PC-3 (cell line): ENCODE measurements at regions not wholly inside any gene's neighbourhood (a gene's known extent, or its start where the extent isn't known, plus 50 kb on each side); places are given as distances from the start of the nearest gene placed in this dataset.

ENCODE experiments used
- ATAC-seq: fragments of 200-7000 bp; cut with Tn5 transposase; 2 replicates; pipeline ENCODE4 v1.9.1; 2020; ENCODE audit warnings: mild to moderate bottlenecking, moderate library complexity
- BruUV-seq: library from RNA; stranded (reverse); fragments of 400-500 nt; replicated peaks from 2 replicates; lab custom pipeline; 2021; lab: Mats Ljungman, UMichigan
- CTCF ChIA-PET: fragments of 300-600 bp; sonication (Branson Sonifier 250); formaldehyde crosslinking; loops from one replicate; lab custom pipeline; 2022; ENCODE audit warnings: antibody characterized with exemption; lab: Charles Lee
- POLR2A ChIA-PET: fragments of 300-600 bp; sonication (Branson Sonifier 250); formaldehyde crosslinking; loops from one replicate; lab custom pipeline; 2022; ENCODE audit warnings: antibody characterized with exemption; ENCODE audit not compliant: unreplicated experiment; lab: Charles Lee
- DNase-seq: peaks from one replicate; pipeline ENCODE4 v3.0.0-alpha.2; 2015
- H2AFZ ChIP-seq: fragments of 300-600 bp; sonication (generic); 2 replicates; pipeline ENCODE4 v1.6.0; 2016; ENCODE audit warnings: antibody characterized with exemption, low read length
- H3F3A ChIP-seq: fragments of 300-600 bp; sonication (generic); one replicate; pipeline ENCODE4 v1.6.0; 2017; ENCODE audit warnings: antibody characterized with exemption, low read length, control low read depth, mild to moderate bottlenecking; ENCODE audit not compliant: unreplicated experiment
- H3K27ac ChIP-seq: fragments of 300-600 bp; sonication (generic); 2 replicates; pipeline ENCODE4 v1.5.1; 2016; ENCODE audit warnings: mild to moderate bottlenecking, low read length
- H3K27me3 ChIP-seq: fragments of 300-600 bp; sonication (generic); 2 replicates; pipeline ENCODE4 v1.6.1; 2016; ENCODE audit warnings: low read length, mixed read lengths
- H3K36me3 ChIP-seq: fragments of 300-600 bp; sonication (generic); 2 replicates; pipeline ENCODE4 v1.6.1; 2016; ENCODE audit warnings: low read depth, mixed run types, low read length, mixed read lengths
- H3K4me1 ChIP-seq: fragments of 300-600 bp; sonication (generic); 2 replicates; pipeline ENCODE4 v1.5.1; 2016; ENCODE audit warnings: low read length; ENCODE audit not compliant: insufficient read depth
- H3K4me2 ChIP-seq: fragments of 300-600 bp; sonication (generic); 2 replicates; pipeline ENCODE4 v1.6.0; 2016; ENCODE audit warnings: low read length
- H3K4me3 ChIP-seq: fragments of 300-600 bp; sonication (generic); 2 replicates; pipeline ENCODE4 v1.5.1; 2016; ENCODE audit warnings: mild to moderate bottlenecking, low read length, mixed read lengths
- H3K79me2 ChIP-seq: fragments of 300-600 bp; sonication (generic); 2 replicates; pipeline ENCODE4 v1.6.1; 2017; ENCODE audit warnings: low read length, mixed read lengths
- H3K9ac ChIP-seq: fragments of 300-600 bp; sonication (generic); 2 replicates; pipeline ENCODE4 v1.6.0; 2016; ENCODE audit warnings: mild to moderate bottlenecking, low read length
- H3K9me2 ChIP-seq: fragments of 300-600 bp; sonication (generic); replicated peaks from 2 replicates; pipeline ENCODE4 v1.6.1; 2016; ENCODE audit warnings: mixed run types, low read length, mixed read lengths
- H3K9me3 ChIP-seq: fragments of 300-600 bp; sonication (generic); 2 replicates; pipeline ENCODE4 v1.6.1; 2016; ENCODE audit warnings: low read length, mixed read lengths
- H4K20me1 ChIP-seq: fragments of 300-600 bp; sonication (generic); 2 replicates; pipeline ENCODE4 v1.6.1; 2016; ENCODE audit warnings: low read length, mixed read lengths
- CTCF ChIP-seq: fragments of 300-600 bp; sonication (generic); conservative IDR thresholded peaks from 2 replicates; pipeline ENCODE4 v1.5.1; 2017; ENCODE audit warnings: antibody characterized with exemption, low read depth, mild to moderate bottlenecking, low read length
- EZH2 ChIP-seq: fragments of 300-600 bp; sonication (generic); IDR thresholded peaks from one replicate; pipeline ENCODE4 v1.6.1; 2017; ENCODE audit warnings: antibody characterized with exemption, mild to moderate bottlenecking, low read length; ENCODE audit not compliant: unreplicated experiment
- EZH2phosphoT487 ChIP-seq: fragments of 300-600 bp; sonication (generic); IDR thresholded peaks from 2 replicates; pipeline ENCODE4 v1.6.1; 2018; ENCODE audit warnings: mild to moderate bottlenecking, antibody characterized with exemption, low read length, borderline replicate concordance
- intact Hi-C: fragments of 100-400 bp; cut with micrococcal nuclease; formaldehyde crosslinking; loops from 2 replicates; pipeline ENCODE4 v1.9.0; 2023

GRCh38 chr4:175351473-175351872 is 433.3 kb downstream of the ADAM29 start:
- Histone ChIP-seq H3K36me3 (no peaks in the 10 kb centered on the region), H3K79me2 (no peaks in the 10 kb centered on the region), H3K27ac (no peak overlapping the region), H4K20me1 (no peaks in the 10 kb centered on the region), H3K9ac (no peak overlapping the region), H3K27me3 (no peaks in the 10 kb centered on the region), H3K4me2 (no peak overlapping the region), H2AFZ (no peak overlapping the region), H3K4me3 (no peak overlapping the region), H3K4me1 (peaks cover 5% of the 10 kb centered on the region), H3K9me3 (no peaks in the 10 kb centered on the region), H3F3A (no peaks in the 10 kb centered on the region), H3K9me2 (no peaks in the 10 kb centered on the region)
- ChIA-PET POLR2A (no interaction called here), CTCF (no interaction called here)
- TF ChIP-seq CTCF, result no peak
- TF ChIP-seq EZH2, result no peak
- no peak for TF ChIP-seq EZH2phosphoT487
- no TSS peak for BruUV-seq
- intact Hi-C loops, result loop anchor here (10.0 kb wide), 1 partner anchor 1773 kb away; no protein-coding TSS in a partner anchor
- ATAC-seq (no peak), DNase-seq (no peak)

GRCh38 chr4:175369087-175369486 is 443.0 kb downstream of the GPM6A start:
- Histone ChIP-seq H3K9me3 (no peaks in the 10 kb centered on the region), H2AFZ (0 out of 2 replicates have a peak overlapping the region, but pooled peaks have one; percentile 16), H3K27me3 (no peaks in the 10 kb centered on the region), H3K9ac (no peak overlapping the region), H3K4me3 (no peak overlapping the region), H4K20me1 (no peaks in the 10 kb centered on the region), H3F3A (no peaks in the 10 kb centered on the region), H3K4me1 (peaks cover 7% of the 10 kb centered on the region; the same call in 1 of the 2 replicates), H3K9me2 (no peaks in the 10 kb centered on the region), H3K79me2 (no peaks in the 10 kb centered on the region), H3K4me2 (no peak overlapping the region), H3K27ac (no peak overlapping the region), H3K36me3 (no peaks in the 10 kb centered on the region)
- no peak for TF ChIP-seq CTCF
- no peak for TF ChIP-seq EZH2
- no peak for TF ChIP-seq EZH2phosphoT487
- intact Hi-C loops, result no loop called here
- CTCF ChIA-PET, result no interaction called here
- no TSS peak for BruUV-seq
- POLR2A ChIA-PET, result no interaction called here
- ATAC-seq (no peak), DNase-seq (no peak)

- peaks cover 7% of the 10 kb centered on the region; the same call in 1 of the 2 replicates for H3K4me1 ChIP-seq
- intact Hi-C loops, result no loop called here
- no peaks in the 10 kb centered on the region for H3K27me3 ChIP-seq
- no peaks in the 10 kb centered on the region for H3F3A ChIP-seq
- TF ChIP-seq CTCF (no peak), EZH2phosphoT487 (no peak), EZH2 (no peak)
- ATAC-seq (peak; percentile 35), DNase-seq (peak; percentile 45)
- H3K4me3 ChIP-seq, result no peak overlapping the region
- CTCF ChIA-PET, result no interaction called here
- H3K9me2 ChIP-seq, result no peaks in the 10 kb centered on the region
- no peak overlapping the region for H3K4me2 ChIP-seq
- H4K20me1 ChIP-seq, result no peaks in the 10 kb centered on the region
- H3K9ac ChIP-seq, result no peak overlapping the region
- POLR2A ChIA-PET, result no interaction called here
- BruUV-seq, result no TSS peak
- no peaks in the 10 kb centered on the region for H3K79me2 ChIP-seq
- H3K27ac ChIP-seq, result no peak overlapping the region
- no peaks in the 10 kb centered on the region for H3K36me3 ChIP-seq
- H2AFZ ChIP-seq, result peak overlapping the region; percentile 13; the same call in 1 of the 2 replicates
- H3K9me3 ChIP-seq, result no peaks in the 10 kb centered on the region
These were observed 441.0 kb downstream of the GPM6A start for GRCh38 chr4:175371091-175371490.
